Amygdala (tissue), 56 donors: ENCODE measurements at regions not wholly inside any gene's neighbourhood (a gene's known extent, or its start where the extent isn't known, plus 50 kb on each side); places are given as distances from the start of the nearest gene placed in this dataset.

Experiments
- DNase-seq, 56 donors: peaks; one replicate each; lab custom pipeline; 2025; lab: John Stamatoyannopoulos, UW

DNA sequence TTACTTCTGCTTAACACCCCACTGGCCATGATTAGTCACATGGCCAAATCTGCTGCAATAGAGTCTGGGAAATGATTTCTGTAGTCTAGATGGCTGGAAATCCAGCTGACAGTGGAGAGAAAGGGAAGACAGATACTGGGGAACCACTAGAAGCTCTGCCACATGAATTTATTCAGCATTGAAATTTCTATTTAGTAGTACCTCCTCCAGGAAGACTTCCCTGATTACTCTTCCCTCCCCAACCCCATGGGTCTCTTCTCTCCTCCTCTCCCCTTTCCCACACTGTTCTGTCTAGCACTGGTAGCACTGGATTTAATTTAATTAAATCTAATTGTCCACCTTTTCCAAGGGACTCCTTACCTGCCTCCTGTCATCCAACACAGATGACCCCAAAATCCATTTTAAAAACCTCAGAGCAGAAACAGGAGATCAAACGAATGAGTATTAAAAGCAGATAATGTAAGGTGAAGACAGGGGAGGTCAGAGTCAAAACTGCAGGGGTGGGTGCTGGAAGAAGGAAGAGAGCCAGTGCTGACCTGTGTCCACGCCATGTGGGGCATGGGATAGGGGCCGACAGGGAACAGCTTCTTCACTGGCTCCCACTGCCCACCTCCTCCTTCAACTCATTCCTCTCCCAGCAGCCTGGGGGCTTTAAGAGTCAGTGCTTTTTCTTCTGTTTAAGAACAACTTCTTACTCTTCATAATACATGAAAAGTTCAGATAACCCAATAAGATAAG is 169.2 kb upstream of the HS6ST1 start:
- no peak for DNase-seq

DNA sequence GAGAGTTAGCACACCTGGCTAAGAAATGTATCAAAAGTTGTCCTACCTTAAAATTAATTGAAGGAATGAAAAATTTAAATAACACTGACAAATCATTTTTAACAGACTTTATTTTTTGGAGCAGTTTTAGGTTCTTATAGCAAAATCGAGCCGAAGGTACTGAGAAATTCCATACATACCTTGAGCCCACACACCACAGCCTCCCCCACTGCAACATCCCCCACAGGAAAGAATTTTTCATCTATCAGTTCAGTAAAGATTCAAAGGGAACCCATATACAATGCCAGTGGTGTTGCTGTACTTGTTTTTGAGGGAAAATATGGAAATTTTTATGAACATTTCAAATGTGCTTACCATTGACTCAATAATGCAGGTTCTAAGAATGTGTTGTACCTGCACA is 169.8 kb upstream of the HS6ST1 start:
- no peak for DNase-seq

DNA sequence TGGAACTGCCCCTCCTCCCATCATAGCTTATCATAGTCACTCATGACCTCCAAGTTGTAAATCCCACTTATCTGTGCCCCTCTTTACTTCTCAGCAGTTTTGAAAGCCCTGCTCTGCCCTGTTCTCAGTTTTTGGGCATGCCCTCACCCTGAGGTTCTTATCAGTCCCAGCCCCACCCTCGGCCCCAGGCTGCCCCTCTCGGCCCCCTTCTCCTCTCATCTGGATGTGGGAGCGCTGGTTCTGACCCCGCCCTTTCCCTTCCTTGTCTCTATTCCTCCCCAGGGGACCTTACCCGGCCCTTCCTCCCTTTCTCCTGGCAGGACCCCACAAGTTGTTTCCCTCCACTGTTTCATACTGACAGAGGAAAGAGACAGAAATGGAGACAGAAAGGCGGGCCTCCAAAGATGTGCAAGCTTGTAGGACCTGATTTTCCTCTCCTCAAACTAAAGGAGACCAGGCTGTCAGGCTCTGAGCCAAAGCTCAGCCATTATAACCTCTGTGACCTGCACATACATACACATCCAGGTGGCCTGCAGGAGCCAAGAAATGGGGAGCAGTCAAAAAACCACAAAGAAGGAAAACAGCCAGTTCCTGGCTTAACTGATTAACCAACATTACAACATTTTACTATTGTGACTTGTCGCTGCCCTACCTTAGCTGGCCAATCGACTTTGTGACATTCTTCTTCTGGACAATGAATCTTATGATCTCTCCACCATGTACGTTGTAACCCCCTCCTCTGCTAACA is 171.0 kb upstream of the HS6ST1 start:
- no peak for DNase-seq

DNA sequence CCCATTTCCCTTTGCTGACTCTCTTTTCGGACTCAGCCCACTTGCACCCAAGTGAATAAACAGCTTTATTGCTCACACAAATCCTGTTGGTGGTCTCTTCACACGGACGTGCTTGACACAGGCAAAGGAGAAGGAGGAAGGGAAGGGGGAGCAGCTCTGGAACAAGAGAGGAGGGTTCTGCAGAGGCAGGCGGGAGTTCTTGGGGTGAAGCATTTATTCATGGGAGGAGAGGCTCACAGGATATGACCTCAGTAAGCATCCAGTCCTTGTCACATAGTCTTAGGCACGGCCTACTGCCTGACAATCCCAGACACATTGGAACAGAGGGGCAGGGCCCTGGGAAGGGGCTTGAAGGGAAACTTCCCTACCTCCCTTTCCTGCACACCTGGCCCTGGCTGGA is 171.7 kb upstream of the HS6ST1 start:
- DNase-seq, result no peak

DNA sequence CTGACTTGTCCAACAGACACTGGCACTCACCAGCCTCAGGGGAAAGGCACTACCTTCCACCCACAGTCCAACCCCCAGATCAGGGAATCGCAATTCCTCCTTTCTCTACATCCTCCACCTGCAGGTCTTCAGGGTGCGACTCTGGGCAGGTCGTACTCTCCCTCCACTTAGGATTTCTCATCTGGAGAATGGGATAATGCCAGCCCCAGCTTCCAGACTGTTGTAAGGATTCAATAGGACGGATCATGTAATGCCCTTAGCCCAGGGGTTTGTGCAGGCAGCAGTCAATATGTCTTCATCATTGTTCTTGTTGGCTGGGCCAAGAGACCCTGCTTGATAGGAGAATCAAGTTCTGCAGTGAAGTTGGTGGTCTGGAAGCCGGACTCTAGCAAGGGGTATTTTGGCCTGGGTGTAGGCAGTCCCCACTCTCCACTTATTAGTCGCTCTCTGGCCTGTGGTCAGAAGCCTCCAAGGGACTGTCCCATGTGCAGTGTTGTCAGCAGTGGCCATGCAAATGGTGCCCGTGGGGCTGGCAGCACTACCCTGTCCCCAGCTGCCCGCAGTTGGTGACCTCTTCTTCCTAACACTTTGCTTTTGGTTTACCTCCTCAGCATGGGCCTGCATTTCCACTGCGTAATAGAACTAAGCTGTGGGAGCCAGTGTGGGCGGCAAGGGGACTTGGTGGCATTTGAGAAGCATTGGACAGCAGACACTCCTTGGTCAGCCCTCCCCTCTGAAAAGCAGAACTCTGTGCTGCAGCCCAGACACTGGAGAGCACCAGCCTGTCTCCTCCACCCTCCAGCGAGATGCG is 172.4 kb upstream of the HS6ST1 start:
- no peak for DNase-seq

DNA sequence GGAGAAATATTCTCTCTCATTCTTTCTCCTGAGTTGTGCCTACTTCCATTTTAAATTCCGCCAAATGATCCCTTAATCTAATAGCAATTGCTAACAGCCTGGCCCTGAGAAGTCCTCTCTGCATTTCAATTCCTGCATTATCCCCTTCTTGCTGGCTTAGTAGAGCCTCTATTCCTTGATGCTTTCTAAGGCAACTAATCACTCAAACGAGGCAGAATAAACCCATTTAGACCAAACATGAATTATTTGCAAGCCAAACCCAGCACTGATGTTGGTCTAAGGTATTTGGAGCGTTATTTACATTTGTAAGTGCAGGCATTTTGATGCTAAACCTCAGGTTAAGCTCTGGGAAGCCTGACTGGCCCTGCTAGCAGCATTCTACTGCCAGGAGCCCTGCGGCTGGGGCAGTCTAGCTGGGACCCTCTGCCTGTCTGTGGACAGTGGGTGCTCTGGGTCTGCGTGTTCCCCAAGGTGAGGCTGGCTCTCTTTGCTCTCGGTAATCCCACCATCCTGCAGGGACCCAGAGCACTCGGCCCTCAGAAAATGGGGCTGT is 173.1 kb upstream of the HS6ST1 start:
- DNase-seq, result no peak

DNA sequence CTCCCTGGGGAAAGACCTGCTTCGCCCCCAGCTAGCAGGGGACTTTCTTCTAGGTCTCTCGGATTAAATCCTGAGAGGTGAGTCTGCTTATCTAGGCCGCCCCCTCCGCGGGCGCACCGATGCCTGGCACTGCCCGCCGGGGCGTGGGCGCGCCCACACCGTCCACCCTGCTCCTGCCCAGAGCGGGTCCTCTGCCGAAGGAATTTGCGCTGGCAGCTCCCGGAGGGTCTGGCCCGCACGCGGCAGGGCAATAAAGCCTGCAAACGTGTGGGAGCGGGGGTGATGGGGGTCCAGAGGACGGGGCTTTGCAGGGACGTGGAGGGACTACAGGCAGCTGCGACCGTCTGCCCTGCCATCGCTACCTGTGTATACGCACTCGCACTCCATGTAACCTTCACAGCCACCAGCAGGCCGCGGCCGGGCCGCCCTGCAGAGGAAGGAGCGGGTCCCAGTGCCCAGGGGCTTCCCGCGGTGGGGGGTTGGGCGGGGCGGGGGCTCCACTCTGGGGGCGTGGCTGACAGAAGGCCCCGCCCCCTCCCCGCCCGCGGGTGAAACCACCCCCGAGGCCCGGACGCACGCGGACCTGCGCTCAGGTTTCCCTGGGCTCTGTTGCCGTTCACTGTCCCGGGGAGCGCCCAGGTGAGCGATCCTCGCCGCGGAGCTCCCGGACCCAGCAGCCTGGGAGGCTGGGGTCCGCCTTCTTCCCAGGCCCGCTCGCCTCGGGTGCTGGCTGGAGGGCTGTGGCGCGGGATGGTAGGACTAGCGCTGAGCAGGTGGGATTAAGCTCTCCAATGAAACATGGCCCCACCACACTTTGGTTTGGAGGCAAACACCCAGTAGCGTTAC is 174.5 kb upstream of the HS6ST1 start:
- no peak for DNase-seq

DNA sequence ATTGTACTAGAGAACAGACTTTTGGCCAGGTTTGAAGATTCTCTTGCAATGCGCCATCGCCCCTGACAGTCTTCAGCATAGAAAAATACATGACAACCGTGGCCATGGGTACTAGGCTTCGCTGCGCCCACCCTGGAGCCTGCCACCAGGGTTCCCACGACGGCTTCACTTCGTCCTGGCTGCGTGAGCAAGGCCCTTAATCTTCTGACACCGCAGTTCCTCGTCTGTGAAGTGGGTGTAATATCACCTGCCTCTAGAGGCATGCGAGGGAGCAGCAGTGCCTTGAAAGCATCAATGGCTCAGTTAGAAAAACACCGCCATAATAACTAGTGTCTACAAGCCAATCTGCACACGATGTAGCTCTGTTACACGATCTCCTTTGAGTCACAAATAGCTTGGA is 175.2 kb upstream of the HS6ST1 start:
- no peak for DNase-seq

DNA sequence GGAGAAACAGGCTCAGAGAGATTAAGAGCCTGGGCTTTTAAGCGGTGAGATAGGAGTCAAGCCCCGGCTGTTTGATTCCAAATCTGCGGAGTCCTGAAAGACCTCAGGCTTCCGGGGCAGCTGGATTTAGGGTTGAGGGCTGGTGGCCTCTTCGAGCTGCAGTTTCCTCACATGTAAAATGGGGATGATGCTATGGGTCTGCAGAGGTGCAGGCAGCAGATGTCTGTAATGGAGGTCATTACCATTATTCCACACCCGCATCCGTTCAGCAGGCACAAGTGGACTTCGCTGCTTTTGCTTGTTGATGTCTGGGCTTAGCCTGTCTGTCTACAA is 175.6 kb upstream of the HS6ST1 start:
- DNase-seq, result no peak

DNA sequence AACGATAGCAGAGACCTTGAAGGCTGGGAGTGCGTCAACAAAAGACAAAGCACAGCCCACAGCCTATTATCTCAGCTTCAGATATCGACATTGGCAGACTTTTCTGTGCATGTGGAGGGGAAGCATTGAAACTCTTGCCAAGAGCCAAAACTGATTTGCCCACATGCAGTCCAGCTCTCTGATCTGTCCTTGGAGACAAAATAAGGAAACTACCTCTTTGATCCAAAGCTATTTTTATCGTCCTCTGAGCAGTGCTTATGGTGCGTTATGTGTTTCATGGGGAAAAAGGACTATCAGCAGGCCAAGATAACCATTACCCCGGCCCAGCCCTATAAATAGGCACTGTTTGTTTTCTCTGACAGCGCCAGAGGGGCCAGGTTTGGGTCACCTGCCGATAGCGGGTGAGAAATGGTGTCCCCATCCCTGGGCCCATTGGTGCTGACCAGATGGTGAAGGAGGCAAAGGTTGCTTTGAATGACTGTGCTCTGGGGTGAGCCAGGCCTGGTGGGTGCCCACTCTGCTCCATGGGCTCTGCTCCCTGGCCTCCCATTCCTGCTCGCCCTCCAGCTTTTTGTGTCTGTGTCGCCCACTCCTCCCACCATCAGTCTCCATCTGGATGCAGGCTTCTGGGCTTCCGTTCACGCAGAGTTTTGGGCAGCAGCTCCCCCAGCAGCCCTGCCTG is 176.1 kb upstream of the HS6ST1 start:
- no peak for DNase-seq

DNA sequence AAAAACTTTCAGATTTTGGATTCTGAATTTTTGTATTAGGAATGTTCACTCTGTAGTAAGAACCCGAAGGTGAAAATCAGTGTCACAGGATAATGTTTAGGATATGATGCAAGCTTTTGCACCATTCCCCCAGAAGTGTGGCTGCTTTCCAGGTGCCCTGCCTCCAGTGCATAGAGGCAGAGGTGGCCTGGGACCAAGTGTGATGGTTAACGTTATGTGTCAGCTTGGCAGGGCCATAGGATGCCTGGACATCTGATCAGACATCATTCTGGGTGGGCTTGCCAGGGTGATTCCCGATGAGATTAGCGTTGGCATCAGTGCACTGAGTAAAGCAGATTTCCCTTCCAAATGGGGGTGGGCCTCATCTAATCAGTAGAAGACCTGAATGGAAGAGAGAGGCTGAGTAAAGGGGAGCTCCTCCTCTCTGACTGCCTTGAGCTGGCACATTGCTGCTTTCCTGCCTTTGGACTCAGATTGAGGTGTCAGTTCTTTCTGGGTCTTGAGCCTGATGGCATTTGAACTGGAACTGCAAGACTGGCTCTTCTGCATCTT is 177.4 kb upstream of the HS6ST1 start:
- no peak for DNase-seq

DNA sequence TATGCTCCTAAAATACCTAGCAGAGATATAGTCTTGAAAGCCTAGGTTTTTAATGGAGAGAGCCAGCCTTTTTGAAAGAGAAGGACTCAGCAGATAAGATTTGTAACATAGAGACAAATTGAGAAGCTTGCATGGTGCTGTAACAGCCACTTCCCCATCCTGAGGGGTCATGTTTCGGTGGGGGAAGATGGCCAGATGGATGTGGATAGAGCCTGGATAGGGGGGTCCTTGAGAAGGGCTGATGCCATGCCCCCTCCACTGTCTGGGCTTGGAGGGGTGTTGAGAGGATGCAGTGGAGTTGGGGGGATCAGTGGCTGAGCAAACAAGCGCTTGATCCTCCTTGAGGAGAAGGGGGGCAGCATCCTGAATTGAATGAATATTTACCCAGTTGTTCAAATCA is 178.0 kb upstream of the HS6ST1 start:
- no peak for DNase-seq

DNA sequence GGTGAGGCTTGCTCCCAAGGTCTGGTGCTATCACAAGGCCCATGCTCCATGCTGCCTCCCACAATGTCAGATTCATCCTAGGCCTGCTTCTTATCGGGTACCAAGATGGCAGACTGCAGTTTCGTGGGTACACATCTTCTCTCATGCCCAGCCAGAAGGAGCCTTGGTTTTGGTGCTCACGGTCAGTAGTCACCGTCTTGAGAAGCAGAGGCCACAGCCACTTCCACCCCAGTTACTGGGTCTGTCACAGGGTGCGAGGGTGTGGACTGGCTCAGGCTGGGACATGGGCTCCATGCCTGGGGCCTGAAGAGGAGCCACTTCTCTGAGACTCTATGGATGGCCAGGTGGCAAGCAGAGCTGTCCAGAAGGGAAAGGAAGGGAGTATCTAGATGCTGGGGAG is 178.8 kb upstream of the HS6ST1 start:
- no peak for DNase-seq

DNA sequence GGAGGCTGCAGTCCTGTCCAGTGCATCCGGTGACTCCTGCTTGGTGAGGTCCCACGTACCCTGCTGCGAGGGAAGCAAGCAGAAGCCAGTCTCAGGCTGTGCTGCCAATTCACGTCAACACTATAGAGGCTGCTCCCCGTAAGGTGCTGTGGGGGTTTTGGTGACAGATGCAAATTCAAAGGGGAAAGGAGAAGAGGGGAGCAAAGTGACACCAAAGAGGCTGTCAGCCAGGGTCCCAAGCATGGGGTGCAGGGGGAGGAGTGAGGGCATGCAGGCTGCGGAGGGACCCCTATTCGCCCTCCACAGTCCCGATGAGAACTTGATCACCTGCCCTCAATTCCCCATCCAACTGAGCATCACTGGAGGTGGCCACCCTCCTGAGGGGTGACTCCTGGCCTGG is 179.4 kb upstream of the HS6ST1 start:
- DNase-seq, result no peak

DNA sequence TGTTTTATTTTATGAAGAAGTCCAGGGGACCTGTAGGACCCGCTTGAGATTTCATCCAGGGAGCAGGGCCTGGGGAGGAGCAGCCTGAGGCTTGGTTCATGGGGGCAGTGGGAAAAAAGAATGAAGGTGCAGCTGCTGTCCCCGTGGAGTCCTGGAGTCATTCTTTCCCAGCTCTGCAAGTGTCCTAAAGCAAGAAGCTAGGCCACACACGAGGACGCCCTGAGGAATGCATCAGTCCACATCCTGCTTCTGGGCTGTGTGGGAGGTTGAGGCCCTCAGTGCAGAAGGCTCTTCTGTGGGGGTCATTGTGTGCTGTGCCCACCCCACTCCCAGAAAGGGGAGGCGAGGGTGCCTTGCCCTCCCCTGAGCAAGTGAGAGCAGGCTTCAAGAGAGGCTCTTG is 179.9 kb upstream of the HS6ST1 start:
- DNase-seq, result no peak

DNA sequence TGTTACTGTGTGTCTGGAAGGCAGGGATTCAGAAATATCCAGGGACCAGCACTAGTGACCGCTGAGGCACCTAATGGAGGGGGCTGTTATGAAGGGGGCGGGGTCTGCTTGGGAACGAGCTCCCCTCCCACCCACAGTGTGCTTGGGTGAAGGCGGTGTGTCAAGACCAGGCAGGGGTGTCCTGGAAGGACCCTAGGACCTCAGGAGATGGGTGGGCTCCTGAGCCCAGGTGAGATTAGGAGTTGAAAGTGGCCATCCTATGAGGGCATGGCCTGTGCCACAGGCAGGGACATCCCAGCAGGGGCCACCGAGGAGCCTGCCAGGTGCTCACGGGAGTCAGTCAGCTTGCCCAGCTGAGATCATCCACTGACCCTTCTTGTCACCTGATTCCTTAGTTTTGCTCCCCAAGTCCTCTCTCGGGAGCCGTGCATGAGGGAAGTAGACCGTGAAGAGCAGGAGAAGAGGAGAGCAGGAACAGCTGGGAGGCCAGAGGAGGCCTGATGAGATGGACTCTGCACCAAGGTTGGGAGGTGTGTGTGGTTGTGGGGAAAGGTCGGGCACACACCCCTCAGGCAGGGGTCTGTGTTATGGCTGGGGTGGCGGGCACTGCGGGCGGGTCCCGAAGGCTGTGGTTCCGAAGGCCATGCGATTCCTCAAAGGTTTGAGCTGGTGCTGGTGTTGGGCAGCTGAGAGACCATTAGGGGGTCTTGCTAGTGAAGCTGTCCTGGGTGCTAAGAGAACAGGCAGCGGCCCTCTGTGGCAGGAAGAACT is 180.9 kb upstream of the HS6ST1 start:
- no peak for DNase-seq

DNA sequence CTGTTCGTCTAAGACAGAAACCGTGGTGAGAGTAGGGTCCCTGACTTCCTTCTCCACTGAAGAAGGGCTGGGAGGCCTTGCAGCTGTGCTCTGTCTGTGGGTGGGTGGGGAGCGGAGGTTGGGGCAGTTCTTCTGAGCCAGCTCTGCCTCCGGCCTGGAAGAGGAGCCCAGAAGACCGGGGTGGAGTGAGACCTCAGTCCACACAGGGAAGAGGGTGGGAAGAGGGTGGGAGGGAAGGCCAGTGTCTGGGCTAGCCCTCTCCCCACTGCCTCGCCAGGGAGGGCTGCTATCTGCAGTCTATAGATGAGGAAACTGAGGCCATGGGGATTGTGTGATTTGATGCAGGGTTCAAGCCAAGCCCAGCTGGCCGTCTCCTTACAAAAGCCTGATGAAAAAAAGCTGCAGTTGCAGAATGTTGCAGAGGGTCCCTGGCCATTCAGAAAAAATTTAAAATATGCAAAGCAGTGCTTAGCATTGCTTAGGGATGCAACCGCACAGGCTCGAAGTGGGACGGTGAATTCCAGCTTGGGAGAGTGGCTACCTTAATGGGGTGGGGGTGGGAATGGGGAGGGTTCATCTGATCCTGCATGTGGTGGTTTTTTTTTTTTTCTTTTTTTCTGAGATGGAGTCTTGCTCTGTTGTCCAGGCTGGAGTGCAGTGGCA is 181.6 kb upstream of the HS6ST1 start:
- DNase-seq, result no peak

DNA sequence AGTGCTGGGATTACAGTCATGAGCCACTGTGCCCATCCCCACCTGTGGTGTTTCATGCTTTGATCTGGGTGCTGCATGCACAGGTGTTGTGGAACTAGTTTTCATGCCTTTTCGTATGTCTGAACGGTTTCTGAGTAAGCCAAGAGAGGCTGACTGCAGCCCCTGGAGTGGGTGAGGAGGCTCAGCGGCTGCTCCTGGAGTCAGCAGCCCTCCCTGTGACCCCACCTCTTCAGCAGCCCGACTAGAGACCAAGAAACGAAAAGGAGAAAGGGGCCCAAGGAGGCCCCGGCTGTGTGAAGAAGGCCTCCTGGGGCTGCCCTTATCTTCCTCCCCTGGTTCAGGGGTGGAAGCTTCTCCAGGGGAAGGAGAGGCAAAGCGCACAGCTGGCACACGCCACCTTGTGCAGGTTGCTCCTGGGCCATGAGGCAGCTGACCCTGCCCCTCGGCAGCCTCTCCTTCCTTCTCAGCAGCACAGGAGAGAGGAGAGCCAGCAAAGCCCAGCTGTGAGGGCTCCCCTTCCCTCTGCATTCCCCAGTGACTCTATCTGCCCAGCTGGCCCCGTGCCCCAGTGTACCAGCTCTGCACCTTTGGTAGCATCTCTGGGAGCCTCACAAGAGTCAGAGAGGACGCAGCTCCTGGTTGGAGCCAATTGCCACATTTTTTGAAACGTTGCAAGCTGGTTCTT is 182.5 kb upstream of the HS6ST1 start:
- no peak for DNase-seq
